ENCODE measurements at regions not wholly inside any gene's neighbourhood (a gene's known extent, or its start where the extent isn't known, plus 50 kb on each side); places are given as distances from the start of the nearest gene placed in this dataset.
A peak's percentile ranks its signal among the peaks of the same experiment; 100 is the strongest.

DNA sequence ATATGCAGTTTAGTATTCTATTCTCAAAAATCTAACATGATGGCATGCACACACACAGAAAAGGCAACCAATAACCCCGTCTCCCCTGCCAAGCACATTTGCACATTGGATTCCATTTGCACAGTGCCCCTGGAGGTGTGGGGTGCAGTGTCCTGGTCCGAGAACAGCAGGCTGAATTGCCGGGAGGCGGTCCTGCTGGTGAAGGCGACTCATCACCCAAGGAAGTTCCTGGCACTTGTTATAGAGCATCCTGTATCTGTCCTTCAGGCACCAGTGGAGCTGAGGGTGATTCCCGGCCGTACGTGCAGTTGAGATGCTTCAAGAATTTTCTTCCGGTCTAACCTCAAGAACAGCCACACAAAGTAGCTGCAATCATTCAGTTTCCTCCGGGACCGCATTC, 73.0 kb upstream of the RAB12 start:
- FAIRE-seq (no peak), DNase-seq (ENCODE audit: low spot score) (no peak)

GRCh38 chr18:8536922-8537321, 72.3 kb upstream of the RAB12 start:
- no peak for FAIRE-seq
- no peak for DNase-seq (ENCODE audit: low spot score)

- DNase-seq (ENCODE audit: low spot score) (no peak), FAIRE-seq (no peak)
Measured at GRCh38 chr18:8537400-8537799, 71.8 kb upstream of the RAB12 start.

DNA sequence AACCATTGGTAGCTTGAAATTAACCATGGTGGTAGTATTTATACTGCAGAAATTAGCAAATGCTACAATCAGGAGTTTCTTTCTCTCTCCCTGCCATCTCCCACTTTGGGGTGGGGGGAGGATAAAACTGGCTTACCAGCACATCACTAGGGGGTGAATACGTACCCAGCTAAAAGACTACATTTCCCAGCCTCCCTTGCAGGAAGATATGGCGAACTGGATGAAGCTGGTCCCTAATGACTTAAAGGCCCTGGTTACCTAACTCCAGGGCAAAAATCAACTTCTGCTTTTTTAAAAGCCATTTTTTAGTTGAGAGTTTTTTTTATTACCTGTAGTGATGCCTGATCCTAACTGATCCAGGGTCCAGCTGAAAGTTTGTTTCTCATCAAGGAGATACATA, 70.3 kb upstream of the RAB12 start:
- DNase-seq (ENCODE audit: low spot score) (no peak), FAIRE-seq (no peak)

GRCh38 chr18:8546677-8547076, 62.6 kb upstream of the RAB12 start:
- no peak for FAIRE-seq

GRCh38 chr18:8548186-8548585, 61.1 kb upstream of the RAB12 start:
- FAIRE-seq = peak; percentile 59
- peak; percentile 51 for DNase-seq (ENCODE audit: low spot score)

More at GRCh38 chr18:8546677-8547076, 62.6 kb upstream of the RAB12 start:
- no peak for DNase-seq (ENCODE audit: low spot score)

- DNase-seq (ENCODE audit: low spot score) (no peak), FAIRE-seq (no peak)
Measured at GRCh38 chr18:8549254-8549757, 59.9 kb upstream of the RAB12 start.

DNA sequence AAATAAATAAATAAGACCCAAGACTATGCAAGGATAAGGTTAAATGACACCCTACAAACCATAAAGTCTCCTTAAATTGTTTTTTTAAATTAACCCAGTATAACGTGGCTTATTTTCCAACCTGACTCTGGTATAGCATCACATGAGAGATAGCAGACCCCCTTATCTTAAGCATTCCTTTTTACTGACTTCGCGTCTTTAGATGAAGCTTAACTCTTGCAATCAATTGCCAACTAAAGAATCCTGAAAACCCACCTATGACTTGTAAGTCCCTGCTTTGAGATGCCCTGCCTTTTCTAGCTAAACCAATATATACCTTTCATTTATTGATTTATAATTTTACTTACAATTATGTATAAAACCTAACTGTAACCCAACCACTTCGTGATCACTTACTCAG, 57.1 kb upstream of the RAB12 start:
- DNase-seq (ENCODE audit: low spot score) = no peak
- FAIRE-seq = no peak

- no peak for FAIRE-seq
- DNase-seq (ENCODE audit: low spot score) = no peak
Measured at GRCh38 chr18:8554354-8554753, 54.9 kb upstream of the RAB12 start.

DNA sequence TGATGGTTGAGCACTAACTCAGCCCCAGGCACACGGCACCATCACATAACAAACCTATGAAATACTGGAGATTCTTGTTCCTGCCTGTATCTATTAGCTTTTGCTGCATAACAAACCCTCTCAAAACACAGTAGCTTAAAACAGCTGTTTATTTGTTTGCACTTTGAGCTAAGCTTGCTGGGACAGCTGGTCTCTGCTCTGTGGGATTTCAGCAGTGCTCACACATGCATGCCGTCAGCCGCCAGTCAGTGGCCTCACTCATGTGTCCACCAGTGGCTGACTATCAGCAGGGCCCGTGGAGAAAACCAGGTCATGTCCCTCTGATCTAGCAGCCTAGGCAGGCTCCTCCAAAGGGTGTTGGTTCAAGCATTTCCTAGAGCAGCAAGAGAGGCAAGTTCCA, 52.8 kb upstream of the RAB12 start:
- DNase-seq (ENCODE audit: low spot score) = no peak
- no peak for FAIRE-seq
